Trophoblast cell (in vitro differentiated cells and primary cell): ENCODE measurements at regions not wholly inside any gene's neighbourhood (a gene's known extent, or its start where the extent isn't known, plus 50 kb on each side); places are given as distances from the start of the nearest gene placed in this dataset.
"Not testable (repeated sequence)": the region's sequence is repeated elsewhere in the genome, so short reads cannot be mapped to it uniquely, and the experiment has no call there.

ENCODE experiments used
- DNase-seq, 2 donors: peaks; one replicate each; pipeline ENCODE4 v3.0.0-alpha.2; 2016
- H2AFZ ChIP-seq: 2 replicates; pipeline ENCODE4 v1.6.1; 2013; ENCODE audit warnings: low read length, moderate library complexity, mild to moderate bottlenecking; ENCODE audit not compliant: insufficient read depth, poor library complexity
- H2AK5ac ChIP-seq: 2 replicates; pipeline ENCODE4 v1.6.1; 2013; ENCODE audit warnings: mild to moderate bottlenecking, low read length
- H2BK120ac ChIP-seq: 2 replicates; pipeline ENCODE4 v1.6.1; 2013; ENCODE audit warnings: low read length, mild to moderate bottlenecking, moderate library complexity; ENCODE audit not compliant: insufficient read depth, poor library complexity
- H2BK12ac ChIP-seq: 2 replicates; pipeline ENCODE4 v1.6.1; 2013; ENCODE audit warnings: mild to moderate bottlenecking, low read length, moderate library complexity
- H2BK5ac ChIP-seq: 2 replicates; pipeline ENCODE4 v1.6.1; 2013; ENCODE audit warnings: low read length, low read depth, moderate library complexity, mild to moderate bottlenecking; ENCODE audit not compliant: poor library complexity
- H3K14ac ChIP-seq: 2 replicates; pipeline ENCODE4 v1.6.1; 2013; ENCODE audit warnings: mild to moderate bottlenecking, low read length
- H3K18ac ChIP-seq: 2 replicates; pipeline ENCODE4 v1.6.1; 2013; ENCODE audit warnings: mild to moderate bottlenecking, low read length
- H3K23ac ChIP-seq: 2 replicates; pipeline ENCODE4 v1.6.1; 2013; ENCODE audit warnings: low read length
- H3K27ac ChIP-seq: 2 replicates; pipeline ENCODE4 v1.5.1; 2013; ENCODE audit warnings: low read depth, mild to moderate bottlenecking, inconsistent platforms, low read length, moderate library complexity
- H3K27me3 ChIP-seq: 2 replicates; pipeline ENCODE4 v1.6.1; 2013; ENCODE audit warnings: inconsistent platforms, mild to moderate bottlenecking, low read length, moderate library complexity; ENCODE audit not compliant: insufficient read depth
- H3K36me3 ChIP-seq, 2 experiments: 1 replicate in 1 of 2; 2 replicates in 1 of 2; pipeline ENCODE4 v1.6.1; 2013; ENCODE audit warnings: low read length in 2 of 2, mild to moderate bottlenecking in 2 of 2, moderate library complexity in 1 of 2; ENCODE audit not compliant: insufficient read depth in 2 of 2, control insufficient read depth in 1 of 2
- H3K4ac ChIP-seq: 2 replicates; pipeline ENCODE4 v1.6.1; 2013; ENCODE audit warnings: low read depth, mild to moderate bottlenecking, low read length, moderate library complexity
- H3K4me1 ChIP-seq, 2 experiments: 1 replicate in 1 of 2; 2 replicates in 1 of 2; pipeline ENCODE4 v1.6.1; 2013; ENCODE audit warnings: low read length in 2 of 2, mild to moderate bottlenecking in 2 of 2, moderate library complexity in 1 of 2; ENCODE audit not compliant: insufficient read depth in 2 of 2, control insufficient read depth in 1 of 2
- H3K4me2 ChIP-seq: 2 replicates; pipeline ENCODE4 v1.6.1; 2013; ENCODE audit warnings: inconsistent platforms, mild to moderate bottlenecking, low read length, moderate library complexity
- H3K4me3 ChIP-seq: 2 replicates; pipeline ENCODE4 v1.5.1; 2013; ENCODE audit warnings: mild to moderate bottlenecking, low read depth, low read length, inconsistent platforms
- H3K79me1 ChIP-seq: one replicate; pipeline ENCODE4 v1.6.1; 2013; ENCODE audit warnings: low read length
- H3K79me2 ChIP-seq: 2 replicates; pipeline ENCODE4 v1.6.1; 2013; ENCODE audit warnings: low read length, mild to moderate bottlenecking; ENCODE audit not compliant: control insufficient read depth, insufficient read depth, poor library complexity
- H3K9ac ChIP-seq: 2 replicates; pipeline ENCODE4 v1.6.1; 2013; ENCODE audit warnings: mild to moderate bottlenecking, low read length
- H3K9me3 ChIP-seq: 2 replicates; pipeline ENCODE4 v1.6.1; 2013; ENCODE audit warnings: low read depth, mild to moderate bottlenecking, control low read depth, inconsistent platforms, low read length; ENCODE audit not compliant: insufficient read depth
- H4K12ac ChIP-seq: 2 replicates; pipeline ENCODE4 v1.6.1; 2013; ENCODE audit warnings: low read depth, mild to moderate bottlenecking, low read length, moderate library complexity
- H4K8ac ChIP-seq: 2 replicates; pipeline ENCODE4 v1.6.1; 2013; ENCODE audit warnings: low read depth, mild to moderate bottlenecking, low read length, moderate library complexity
- H4K91ac ChIP-seq: one replicate; pipeline ENCODE4 v1.6.1; 2013; ENCODE audit warnings: low read depth, mild to moderate bottlenecking, low read length, moderate library complexity
- WGBS: extraction: QIAGEN DNeasy Blood & Tissue Kit; methylation state at CpG from one replicate; pipeline ENCODE4 v1.1.7; 2013; ENCODE audit warnings: missing lambda C conversion rate; ENCODE audit not compliant: insufficient read length, insufficient coverage; ENCODE audit errors: extremely low coverage; 5-methylcytosine and 5-hydroxymethylcytosine counted together

DNA sequence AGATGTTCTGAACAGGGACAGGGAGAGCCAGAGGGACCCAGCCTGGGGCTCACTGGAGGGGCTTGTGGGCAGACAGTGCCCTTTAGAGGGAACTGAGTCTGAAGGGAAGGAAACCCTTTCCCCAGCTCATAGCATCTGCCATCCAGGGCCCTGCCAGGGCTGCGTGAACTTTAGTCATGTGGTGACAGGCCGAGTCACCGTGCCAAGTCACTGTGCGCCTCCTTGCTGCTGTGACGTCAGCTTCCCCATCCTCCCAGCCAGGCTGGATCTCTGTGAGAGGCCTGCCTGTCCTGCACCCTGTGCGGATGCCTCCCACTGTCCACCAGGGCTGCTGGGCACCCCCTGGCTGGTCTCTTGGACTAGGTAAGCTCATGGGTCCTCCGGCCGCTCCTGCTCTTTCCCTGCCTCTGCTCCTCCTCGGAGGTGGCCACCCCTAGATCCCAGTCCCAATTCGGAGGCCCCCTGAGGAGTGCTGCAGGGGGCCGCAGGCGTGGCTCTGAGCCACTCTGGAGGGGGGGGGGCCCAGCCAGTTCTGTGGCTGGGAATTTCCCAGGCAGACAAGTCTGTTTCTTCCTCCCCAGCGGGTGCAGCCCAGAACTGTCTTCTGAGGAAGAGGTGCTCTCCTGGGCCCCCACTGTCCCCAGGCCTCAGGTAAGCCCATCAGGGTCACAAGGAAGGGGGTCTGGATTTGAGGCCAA is 3080.9 kb downstream of the RPIA start:
- H3K79me1 ChIP-seq, H3K27me3 ChIP-seq, H3K4me1 ChIP-seq, H3K4me2 ChIP-seq, H3K9me3 ChIP-seq, H3K18ac ChIP-seq, H2AFZ ChIP-seq, H3K79me2 ChIP-seq, H4K91ac ChIP-seq, H3K27ac ChIP-seq, H3K36me3 ChIP-seq, H3K4me3 ChIP-seq, H4K8ac ChIP-seq, H2BK5ac ChIP-seq, H2BK120ac ChIP-seq, H4K12ac ChIP-seq, H3K9ac ChIP-seq, H3K4ac ChIP-seq, H2AK5ac ChIP-seq, H2BK12ac ChIP-seq, H3K23ac ChIP-seq, H3K14ac ChIP-seq: not testable (repeated sequence)
- peak in 1 of 2 donors; percentile 3 for DNase-seq
- whole genome bisulfite sequencing: no CpG with 5 or more reads among the region's 13 CpGs

- H2AK5ac ChIP-seq, H2AFZ ChIP-seq, H3K36me3 ChIP-seq, H4K8ac ChIP-seq, H3K79me2 ChIP-seq, DNase-seq, H3K4ac ChIP-seq, H2BK12ac ChIP-seq, H3K14ac ChIP-seq, H3K27ac ChIP-seq, H3K27me3 ChIP-seq, H3K79me1 ChIP-seq, H3K9ac ChIP-seq, H3K18ac ChIP-seq, H4K91ac ChIP-seq, H3K4me2 ChIP-seq, H3K23ac ChIP-seq, H3K4me1 ChIP-seq, H3K9me3 ChIP-seq, H3K4me3 ChIP-seq, H4K12ac ChIP-seq, H2BK120ac ChIP-seq, H2BK5ac ChIP-seq: not testable (repeated sequence)
- no CpG with 5 or more reads among the region's 9 CpGs for WGBS
Measured at GRCh38 chr2:91773810-91774209, 3082.3 kb downstream of the RPIA start.

DNA sequence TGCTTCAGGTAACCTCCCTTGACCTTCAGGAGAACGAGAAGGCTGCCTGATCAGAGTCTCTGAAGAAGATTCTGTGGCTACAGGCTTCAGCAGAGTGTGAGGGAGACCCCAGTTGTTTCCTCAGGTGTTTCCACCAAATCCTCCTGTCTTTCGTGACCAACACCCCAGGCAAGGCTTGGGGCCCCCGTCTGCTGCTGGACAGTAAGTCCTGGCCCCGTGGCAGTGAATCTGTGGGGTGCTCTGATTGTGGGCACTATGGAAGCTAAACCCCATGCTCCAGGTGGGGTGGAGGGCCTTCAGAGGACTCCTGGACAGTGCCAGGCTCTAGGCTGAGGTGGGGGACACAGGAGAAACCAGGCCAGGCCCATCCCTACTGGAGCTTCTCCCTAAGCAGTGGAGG is 3083.7 kb downstream of the RPIA start:
- no CpG with 5 or more reads among the region's 4 CpGs for WGBS
- not testable (repeated sequence) for H3K27ac ChIP-seq, H3K79me2 ChIP-seq, H3K36me3 ChIP-seq, H3K27me3 ChIP-seq, H3K23ac ChIP-seq, H4K91ac ChIP-seq, H4K12ac ChIP-seq, H3K4ac ChIP-seq, H3K4me2 ChIP-seq, H2BK12ac ChIP-seq, H2AFZ ChIP-seq, H2AK5ac ChIP-seq, H4K8ac ChIP-seq, H3K9me3 ChIP-seq, H3K4me1 ChIP-seq, DNase-seq, H3K4me3 ChIP-seq, H2BK5ac ChIP-seq, H3K9ac ChIP-seq, H3K79me1 ChIP-seq, H2BK120ac ChIP-seq, H3K18ac ChIP-seq, H3K14ac ChIP-seq

GRCh38 chr2:91780324-91780723 is 3088.9 kb downstream of the RPIA start:
- H2BK12ac ChIP-seq, H4K12ac ChIP-seq, H2AFZ ChIP-seq, H3K27me3 ChIP-seq, H3K9ac ChIP-seq, H2BK5ac ChIP-seq, H3K27ac ChIP-seq, H4K8ac ChIP-seq, H4K91ac ChIP-seq, H3K36me3 ChIP-seq, H2BK120ac ChIP-seq, H3K79me1 ChIP-seq, H3K4me2 ChIP-seq, DNase-seq, H2AK5ac ChIP-seq, H3K4me1 ChIP-seq, H3K4ac ChIP-seq, H3K18ac ChIP-seq, H3K14ac ChIP-seq, H3K79me2 ChIP-seq, H3K23ac ChIP-seq, H3K4me3 ChIP-seq, H3K9me3 ChIP-seq: not testable (repeated sequence)
- no CpG with 5 or more reads among the region's 14 CpGs for WGBS
